Esophagus muscularis mucosa (tissue), 4 donors: ENCODE measurements at regions not wholly inside any gene's neighbourhood (a gene's known extent, or its start where the extent isn't known, plus 50 kb on each side); places are given as distances from the start of the nearest gene placed in this dataset.

Experiments used
- DNase-seq: peaks from one replicate; pipeline ENCODE4 v3.0.0-alpha.2; 2017; ENCODE audit errors: extremely low spot score
- H3K27ac ChIP-seq, 4 donors: fragments of 200-600 bp; sonication (generic); replicated peaks in 1 of 4; 1 replicate in 3 of 4; 2 replicates in 1 of 4; pipeline ENCODE4 v1.5.1; 2016 to 2019; ENCODE audit warnings: mild to moderate bottlenecking in 1 of 4
- H3K27me3 ChIP-seq, 4 donors: fragments of 200-600 bp; sonication (generic); one replicate each; pipeline versions ENCODE4 v1.5.1 to v1.6.0; 2016 to 2019
- H3K36me3 ChIP-seq, 4 donors: fragments of 200-600 bp; sonication (generic); one replicate each; pipeline ENCODE4 v1.5.1; 2016 to 2019
- H3K4me1 ChIP-seq, 4 donors: fragments of 200-600 bp; sonication (generic); one replicate each; pipeline ENCODE4 v1.5.1; 2016 to 2019
- H3K4me3 ChIP-seq, 4 donors: fragments of 200-600 bp; sonication (generic); 1 replicate in 2 of 4; 2 replicates in 2 of 4; pipeline ENCODE4 v1.5.1; 2016 to 2019; ENCODE audit warnings: mild to moderate bottlenecking in 4 of 4, moderate library complexity in 1 of 4
- H3K9me3 ChIP-seq, 4 donors: fragments of 200-600 bp; sonication (generic); 1 replicate in 3 of 4; 2 replicates in 1 of 4; pipeline ENCODE4 v1.5.1; 2016 to 2019
- CTCF ChIP-seq, 3 experiments: fragments of 200-600 bp in 2 of 3; fragments of 450-650 bp in 1 of 3; sonication (generic) in 2 of 3; IDR thresholded peaks; one replicate each; pipeline ENCODE4 v1.5.1; 2017 to 2019; ENCODE audit warnings: antibody characterized with exemption in 3 of 3, mild to moderate bottlenecking in 2 of 3, moderate library complexity in 1 of 3
- EP300 ChIP-seq: sonication (generic); formaldehyde crosslinking; IDR thresholded peaks from one replicate; pipeline ENCODE4 v1.6.1; 2017; ENCODE audit warnings: antibody characterized with exemption
- POLR2A ChIP-seq: fragments of 450-650 bp; IDR thresholded peaks from one replicate; pipeline ENCODE4 v1.6.1; 2017; ENCODE audit warnings: antibody characterized with exemption, moderate library complexity, mild to moderate bottlenecking, low read depth
- POLR2AphosphoS5 ChIP-seq, 2 donors: sonication (generic); formaldehyde crosslinking; IDR thresholded peaks; one replicate each; pipeline ENCODE4 v1.6.1; 2017; ENCODE audit warnings: antibody characterized with exemption in 2 of 2
- WGBS: methylation state at CpG from one replicate; pipeline ENCODE4 v1.1.5; 2018; 5-methylcytosine and 5-hydroxymethylcytosine counted together
- intact Hi-C: fragments of 100-400 bp; cut with DNase I; formaldehyde crosslinking; loops from one replicate; pipeline ENCODE4 v1.15.1; 2023

DNA sequence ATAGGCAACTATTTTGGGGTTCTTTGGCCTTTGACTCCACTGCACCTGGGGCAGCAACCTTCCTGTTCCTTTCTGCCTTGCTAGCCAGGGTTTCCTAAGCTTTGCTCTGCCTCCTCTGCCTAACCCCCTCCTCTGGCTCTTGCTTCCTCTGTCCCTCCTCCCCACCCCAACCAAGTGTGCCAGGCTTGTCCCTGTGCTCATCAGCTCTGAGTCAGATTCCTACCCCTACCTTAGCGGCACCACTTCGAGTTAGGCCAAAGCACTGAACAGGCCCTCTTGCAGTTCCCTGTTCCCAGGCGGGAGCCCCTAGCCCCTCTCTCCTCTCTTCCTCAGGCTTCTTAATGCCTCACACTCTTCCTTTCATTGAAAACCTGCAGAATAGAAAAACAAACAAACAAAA lies 74.8 kb upstream of the HAO2 start:
- no peaks in the 10 kb centered on the region for H3K4me1 ChIP-seq
- TF ChIP-seq CTCF (IDR thresholded peaks at IDR 0.05) (no peak), EP300 (no peak), POLR2AphosphoS5 (IDR thresholded peaks at IDR 0.05) (no peak), POLR2A (no peak)
- no peaks in the 10 kb centered on the region for H3K36me3 ChIP-seq
- no peak overlapping the region for H3K4me3 ChIP-seq
- H3K27ac ChIP-seq = no peak overlapping the region
- intact Hi-C loops = no loop called here
- H3K27me3 ChIP-seq = no peaks in the 10 kb centered on the region
- 67% methylated on average over 3 of the region's 3 CpGs for WGBS
- H3K9me3 ChIP-seq = no peaks in the 10 kb centered on the region
- DNase-seq = no peak

GRCh38 chr1:119294199-119294598 lies 74.4 kb upstream of the HAO2 start:
- no peak for DNase-seq
- TF ChIP-seq POLR2A (no peak), CTCF (IDR thresholded peaks at IDR 0.05) (no peak), EP300 (no peak), POLR2AphosphoS5 (IDR thresholded peaks at IDR 0.05) (no peak)
- intact Hi-C loops = no loop called here
- H3K4me3 ChIP-seq = no peak overlapping the region
- no peak overlapping the region for H3K27ac ChIP-seq
- H3K27me3 ChIP-seq = no peaks in the 10 kb centered on the region
- no peaks in the 10 kb centered on the region for H3K36me3 ChIP-seq
- H3K4me1 ChIP-seq = no peaks in the 10 kb centered on the region
- no peaks in the 10 kb centered on the region for H3K9me3 ChIP-seq
- 44% methylated on average over 2 of the region's 3 CpGs for WGBS

- Histone ChIP-seq H3K4me3 (no peak overlapping the region), H3K27ac (no peak overlapping the region), H3K36me3 (no peaks in the 10 kb centered on the region), H3K9me3 (no peaks in the 10 kb centered on the region), H3K27me3 (no peaks in the 10 kb centered on the region), H3K4me1 (no peaks in the 10 kb centered on the region)
- TF ChIP-seq POLR2A (no peak), POLR2AphosphoS5 (IDR thresholded peaks at IDR 0.05) (no peak)
- intact Hi-C loops = no loop called here
- no peak for DNase-seq
- 22% methylated on average over 2 of the region's 2 CpGs for WGBS
Measured at GRCh38 chr1:119294722-119295121, 73.9 kb upstream of the HAO2 start.

DNA sequence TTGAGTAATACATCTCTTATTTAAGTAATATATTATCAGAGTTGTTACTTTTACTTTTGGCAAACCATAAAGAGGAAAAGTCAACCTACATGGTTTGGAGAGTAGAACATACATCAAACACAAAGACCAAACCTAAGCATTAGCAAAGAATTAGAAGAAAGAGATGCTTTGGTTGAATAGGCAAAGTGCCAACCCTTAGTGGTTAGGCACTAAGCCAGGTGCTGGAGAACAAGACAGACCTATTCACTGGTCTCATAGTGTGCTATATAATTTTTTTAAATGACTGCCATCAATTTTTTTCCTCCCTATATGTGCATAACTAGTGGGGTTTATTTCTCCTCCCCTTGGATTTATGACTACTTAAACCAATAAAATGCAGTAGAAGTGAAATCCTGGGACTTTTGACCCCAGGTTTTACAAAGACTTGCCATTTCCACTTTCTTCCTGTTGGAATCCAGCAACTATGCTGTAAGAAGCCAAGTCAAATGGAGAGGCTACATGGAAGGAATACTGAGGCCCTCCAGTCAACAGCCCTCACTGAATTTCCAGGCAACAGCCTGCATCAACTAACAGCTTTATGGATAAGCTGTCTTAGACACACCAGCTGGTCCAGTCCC lies 69.8 kb upstream of the HAO2 start:
- no peaks in the 10 kb centered on the region for H3K36me3 ChIP-seq
- no peak for TF ChIP-seq POLR2A
- no peak for TF ChIP-seq EP300
- H3K9me3 ChIP-seq = no peaks in the 10 kb centered on the region
- DNase-seq = no peak
- H3K4me3 ChIP-seq = no peak overlapping the region
- no peak overlapping the region for H3K27ac ChIP-seq
- intact Hi-C loops = no loop called here
- H3K27me3 ChIP-seq = no peaks in the 10 kb centered on the region
- peaks cover 0 to under 1% (median 0%) of the 10 kb centered on the region in 4 donors for H3K4me1 ChIP-seq

- Histone ChIP-seq H3K9me3 (no peaks in the 10 kb centered on the region), H3K27ac (no peak overlapping the region), H3K27me3 (no peaks in the 10 kb centered on the region), H3K36me3 (no peaks in the 10 kb centered on the region), H3K4me1 (peaks cover 0 to 4% (median 0%) of the 10 kb centered on the region in 4 donors), H3K4me3 (no peak overlapping the region)
- 84% methylated on average over 3 of the region's 3 CpGs for WGBS
- DNase-seq = no peak
- no peak for TF ChIP-seq POLR2AphosphoS5 (IDR thresholded peaks at IDR 0.05)
- no peak for TF ChIP-seq POLR2A
- no peak for TF ChIP-seq CTCF (IDR thresholded peaks at IDR 0.05)
- TF ChIP-seq EP300 = no peak
- intact Hi-C loops = no loop called here
Measured at GRCh38 chr1:119302011-119302410, 66.6 kb upstream of the HAO2 start.

GRCh38 chr1:119308130-119308700 lies 60.4 kb upstream of the HAO2 start:
- H3K36me3 ChIP-seq = no peaks in the 10 kb centered on the region
- peaks cover 0 to 4% (median 0%) of the 10 kb centered on the region in 4 donors for H3K4me1 ChIP-seq
- TF ChIP-seq POLR2A (no peak), EP300 (no peak), POLR2AphosphoS5 (IDR thresholded peaks at IDR 0.05) (no peak), CTCF (IDR thresholded peaks at IDR 0.05) (no peak)
- DNase-seq = no peak
- H3K27ac ChIP-seq = no peak overlapping the region
- no peaks in the 10 kb centered on the region for H3K9me3 ChIP-seq
- intact Hi-C loops = no loop called here
- H3K27me3 ChIP-seq = no peaks in the 10 kb centered on the region
- H3K4me3 ChIP-seq = no peak overlapping the region
- 51% methylated on average over 3 of the region's 3 CpGs for WGBS
